Panc1 (cell line): ENCODE measurements at regions not wholly inside any gene's neighbourhood (a gene's known extent, or its start where the extent isn't known, plus 50 kb on each side); places are given as distances from the start of the nearest gene placed in this dataset.

ENCODE experiments used
- ATAC-seq: fragments of 200-7000 bp; cut with Tn5 transposase; 2 replicates; pipeline ENCODE4 v1.9.1; 2020; ENCODE audit warnings: mild to moderate bottlenecking, moderate library complexity
- BruUV-seq: library from RNA; stranded (reverse); fragments of 400-500 nt; replicated peaks from 2 replicates; lab custom pipeline; 2021; lab: Mats Ljungman, UMichigan
- CTCF ChIA-PET: fragments of 300-600 bp; sonication (Branson Sonifier 250); formaldehyde crosslinking; loops from one replicate; lab custom pipeline; 2022; ENCODE audit warnings: antibody characterized with exemption; lab: Charles Lee
- POLR2A ChIA-PET: fragments of 300-600 bp; sonication (Branson Sonifier 250); formaldehyde crosslinking; loops from one replicate; lab custom pipeline; 2022; ENCODE audit warnings: antibody characterized with exemption; lab: Charles Lee
- DNase-seq: peaks from one replicate; pipeline ENCODE4 v3.0.0-alpha.2; 2010; ENCODE audit warnings: low read depth, low spot score
- H3K27ac ChIP-seq: 2 replicates; pipeline ENCODE4 v1.5.1; 2011; ENCODE audit warnings: mild to moderate bottlenecking, low read length, inconsistent platforms
- H3K27me3 ChIP-seq: fragments of 200-500 bp; sonication (Bioruptor generic); 2 replicates; pipeline ENCODE4 v1.6.0; 2014; ENCODE audit warnings: low read length, inconsistent platforms; ENCODE audit not compliant: control insufficient read depth, insufficient read depth
- H3K36me3 ChIP-seq: fragments of 200-500 bp; sonication (Bioruptor generic); 2 replicates; pipeline ENCODE4 v1.5.1; 2014; ENCODE audit warnings: inconsistent platforms, mild to moderate bottlenecking, low read length, moderate library complexity; ENCODE audit not compliant: control insufficient read depth, insufficient read depth
- H3K4me1 ChIP-seq: 2 replicates; pipeline ENCODE4 v1.5.1; 2011; ENCODE audit warnings: inconsistent platforms, mild to moderate bottlenecking, low read length, moderate library complexity; ENCODE audit not compliant: control insufficient read depth, insufficient read depth
- H3K4me3 ChIP-seq, 2 experiments: 2 replicates each; pipeline ENCODE4 v1.5.1; 2011 to 2012; ENCODE audit warnings: low read depth in 2 of 2, low read length in 2 of 2, mild to moderate bottlenecking in 2 of 2, inconsistent platforms in 1 of 2, moderate library complexity in 1 of 2
- H3K9me3 ChIP-seq: fragments of 200-500 bp; sonication (Bioruptor generic); 2 replicates; pipeline ENCODE4 v1.5.1; 2014; ENCODE audit warnings: low read depth, mild to moderate bottlenecking, inconsistent platforms, low read length, moderate library complexity; ENCODE audit not compliant: control insufficient read depth, insufficient read depth
- POLR2AphosphoS5 ChIP-seq: IDR thresholded peaks from 2 replicates; pipeline ENCODE4 v1.6.1; 2012; ENCODE audit warnings: mild to moderate bottlenecking, low read depth, low read length, moderate library complexity
- SIN3A ChIP-seq: IDR thresholded peaks from 2 replicates; pipeline ENCODE4 v1.6.1; 2012; ENCODE audit warnings: low read depth, mild to moderate bottlenecking, low read length, moderate library complexity, borderline replicate concordance; ENCODE audit not compliant: insufficient read depth
- TCF7L2 ChIP-seq: IDR thresholded peaks from 2 replicates; pipeline ENCODE4 v1.6.1; 2011; ENCODE audit warnings: mild to moderate bottlenecking, low read depth, low read length, inconsistent platforms
- in situ Hi-C: cut with HindIII; loops from 2 replicates; pipeline ENCODE4 v1.10.0; 2016; ENCODE audit warnings: low sequenced_read_pairs, low pct_unique_long_range_greater_than_20kb
- intact Hi-C: fragments of 100-400 bp; cut with micrococcal nuclease; formaldehyde crosslinking; loops from one replicate; pipeline ENCODE4 v1.10.0; 2022; ENCODE audit not compliant: unreplicated experiment
- TF ChIP-seq, protein P1 (sequence below), 2 experiments: IDR thresholded peaks; 2 replicates each; pipeline ENCODE4 v1.6.1; 2011 to 2012; ENCODE audit warnings: low read depth in 2 of 2, control low read depth in 1 of 2, low read length in 1 of 2, mild to moderate bottlenecking in 1 of 2, moderate library complexity in 1 of 2; ENCODE audit not compliant: insufficient read depth in 1 of 2
- TF ChIP-seq, protein P2 (sequence below): fragments of 450-650 bp; IDR thresholded peaks from 2 replicates; pipeline ENCODE4 v1.5.1; 2017; ENCODE audit warnings: mild to moderate bottlenecking

DNA sequence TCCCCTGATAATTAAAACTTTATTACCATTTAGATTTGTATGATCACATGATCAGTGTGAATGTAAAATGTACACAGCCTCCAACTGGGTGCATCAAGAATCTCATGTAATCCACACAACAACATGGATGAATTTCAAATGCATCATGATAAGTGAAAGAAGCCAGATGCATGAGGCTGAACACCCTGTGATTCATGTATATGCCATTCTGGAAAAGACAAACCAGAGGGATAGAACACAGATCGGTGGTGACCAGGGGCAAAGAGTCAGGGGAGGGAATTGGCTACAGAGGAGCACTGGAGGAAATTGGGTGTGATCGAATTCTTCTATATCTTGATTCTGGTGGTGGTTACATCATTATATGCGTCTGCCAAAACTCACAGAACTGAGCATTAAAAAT is 170.7 kb upstream of the SLC24A3 start:
- no peak overlapping the region for H3K4me3 ChIP-seq
- H3K27ac ChIP-seq: no peak overlapping the region
- in situ Hi-C loops (no loop called here), intact Hi-C loops (no loop called here)
- ChIA-PET CTCF (no interaction called here), POLR2A (no interaction called here)
- TF ChIP-seq TCF7L2 (no peak), POLR2AphosphoS5 (no peak), SIN3A (no peak)
- TF ChIP-seq, protein P1, sequence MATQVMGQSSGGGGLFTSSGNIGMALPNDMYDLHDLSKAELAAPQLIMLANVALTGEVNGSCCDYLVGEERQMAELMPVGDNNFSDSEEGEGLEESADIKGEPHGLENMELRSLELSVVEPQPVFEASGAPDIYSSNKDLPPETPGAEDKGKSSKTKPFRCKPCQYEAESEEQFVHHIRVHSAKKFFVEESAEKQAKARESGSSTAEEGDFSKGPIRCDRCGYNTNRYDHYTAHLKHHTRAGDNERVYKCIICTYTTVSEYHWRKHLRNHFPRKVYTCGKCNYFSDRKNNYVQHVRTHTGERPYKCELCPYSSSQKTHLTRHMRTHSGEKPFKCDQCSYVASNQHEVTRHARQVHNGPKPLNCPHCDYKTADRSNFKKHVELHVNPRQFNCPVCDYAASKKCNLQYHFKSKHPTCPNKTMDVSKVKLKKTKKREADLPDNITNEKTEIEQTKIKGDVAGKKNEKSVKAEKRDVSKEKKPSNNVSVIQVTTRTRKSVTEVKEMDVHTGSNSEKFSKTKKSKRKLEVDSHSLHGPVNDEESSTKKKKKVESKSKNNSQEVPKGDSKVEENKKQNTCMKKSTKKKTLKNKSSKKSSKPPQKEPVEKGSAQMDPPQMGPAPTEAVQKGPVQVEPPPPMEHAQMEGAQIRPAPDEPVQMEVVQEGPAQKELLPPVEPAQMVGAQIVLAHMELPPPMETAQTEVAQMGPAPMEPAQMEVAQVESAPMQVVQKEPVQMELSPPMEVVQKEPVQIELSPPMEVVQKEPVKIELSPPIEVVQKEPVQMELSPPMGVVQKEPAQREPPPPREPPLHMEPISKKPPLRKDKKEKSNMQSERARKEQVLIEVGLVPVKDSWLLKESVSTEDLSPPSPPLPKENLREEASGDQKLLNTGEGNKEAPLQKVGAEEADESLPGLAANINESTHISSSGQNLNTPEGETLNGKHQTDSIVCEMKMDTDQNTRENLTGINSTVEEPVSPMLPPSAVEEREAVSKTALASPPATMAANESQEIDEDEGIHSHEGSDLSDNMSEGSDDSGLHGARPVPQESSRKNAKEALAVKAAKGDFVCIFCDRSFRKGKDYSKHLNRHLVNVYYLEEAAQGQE (IDR thresholded peaks at IDR 0.05; ENCODE audit: insufficient read depth in 1 of 2, low read depth in 2 of 2, low read length in 1 of 2): no peak
- TF ChIP-seq, protein P2, sequence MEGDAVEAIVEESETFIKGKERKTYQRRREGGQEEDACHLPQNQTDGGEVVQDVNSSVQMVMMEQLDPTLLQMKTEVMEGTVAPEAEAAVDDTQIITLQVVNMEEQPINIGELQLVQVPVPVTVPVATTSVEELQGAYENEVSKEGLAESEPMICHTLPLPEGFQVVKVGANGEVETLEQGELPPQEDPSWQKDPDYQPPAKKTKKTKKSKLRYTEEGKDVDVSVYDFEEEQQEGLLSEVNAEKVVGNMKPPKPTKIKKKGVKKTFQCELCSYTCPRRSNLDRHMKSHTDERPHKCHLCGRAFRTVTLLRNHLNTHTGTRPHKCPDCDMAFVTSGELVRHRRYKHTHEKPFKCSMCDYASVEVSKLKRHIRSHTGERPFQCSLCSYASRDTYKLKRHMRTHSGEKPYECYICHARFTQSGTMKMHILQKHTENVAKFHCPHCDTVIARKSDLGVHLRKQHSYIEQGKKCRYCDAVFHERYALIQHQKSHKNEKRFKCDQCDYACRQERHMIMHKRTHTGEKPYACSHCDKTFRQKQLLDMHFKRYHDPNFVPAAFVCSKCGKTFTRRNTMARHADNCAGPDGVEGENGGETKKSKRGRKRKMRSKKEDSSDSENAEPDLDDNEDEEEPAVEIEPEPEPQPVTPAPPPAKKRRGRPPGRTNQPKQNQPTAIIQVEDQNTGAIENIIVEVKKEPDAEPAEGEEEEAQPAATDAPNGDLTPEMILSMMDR: no peak
- H3K27me3 ChIP-seq: peaks cover 5% of the 10 kb centered on the region
- H3K9me3 ChIP-seq: no peaks in the 10 kb centered on the region
- no peak for ATAC-seq
- BruUV-seq: no TSS peak
- no peak for DNase-seq
- H3K4me1 ChIP-seq: no peaks in the 10 kb centered on the region
- H3K36me3 ChIP-seq: no peaks in the 10 kb centered on the region

DNA sequence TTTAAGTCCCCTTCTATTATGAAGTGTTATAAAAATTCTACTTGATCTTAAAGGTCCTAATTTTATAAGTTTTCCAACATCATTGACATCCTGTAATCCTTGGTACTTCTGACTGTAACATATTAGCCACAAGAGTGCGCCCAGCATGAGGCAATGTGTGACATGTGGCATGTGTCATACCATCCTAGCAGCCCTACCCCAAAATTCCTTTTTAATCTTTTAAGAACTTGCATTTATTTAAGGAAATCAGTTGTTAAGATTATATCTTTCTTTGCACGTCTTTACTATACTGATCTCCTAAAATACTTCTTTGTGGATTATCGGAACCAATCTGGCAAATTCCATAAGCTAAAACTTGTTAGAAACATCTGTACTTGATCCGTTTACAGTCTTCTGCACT is 167.1 kb upstream of the SLC24A3 start:
- H3K9me3 ChIP-seq: no peaks in the 10 kb centered on the region
- no peaks in the 10 kb centered on the region for H3K36me3 ChIP-seq
- H3K4me1 ChIP-seq: no peaks in the 10 kb centered on the region
- no peak overlapping the region for H3K27ac ChIP-seq
- TF ChIP-seq, protein P1 (IDR thresholded peaks at IDR 0.05; ENCODE audit: insufficient read depth in 1 of 2, low read depth in 2 of 2, low read length in 1 of 2): no peak
- no peak for TF ChIP-seq POLR2AphosphoS5
- intact Hi-C loops: no loop called here
- no peak for ATAC-seq
- no TSS peak for BruUV-seq
- DNase-seq: no peak
- CTCF ChIA-PET: no interaction called here
- POLR2A ChIA-PET: no interaction called here
- in situ Hi-C loops: no loop called here
- H3K4me3 ChIP-seq: no peak overlapping the region
- peaks cover 5% of the 10 kb centered on the region for H3K27me3 ChIP-seq
